A172 (cell line): ENCODE measurements at regions not wholly inside any gene's neighbourhood (a gene's known extent, or its start where the extent isn't known, plus 50 kb on each side); places are given as distances from the start of the nearest gene placed in this dataset.
"Not testable (repeated sequence)": the region's sequence is repeated elsewhere in the genome, so short reads cannot be mapped to it uniquely, and the experiment has no call there.

ENCODE experiments used
- DNase-seq: peaks from one replicate; pipeline ENCODE4 v3.0.0-alpha.2; 2015; ENCODE audit warnings: low spot score

DNA sequence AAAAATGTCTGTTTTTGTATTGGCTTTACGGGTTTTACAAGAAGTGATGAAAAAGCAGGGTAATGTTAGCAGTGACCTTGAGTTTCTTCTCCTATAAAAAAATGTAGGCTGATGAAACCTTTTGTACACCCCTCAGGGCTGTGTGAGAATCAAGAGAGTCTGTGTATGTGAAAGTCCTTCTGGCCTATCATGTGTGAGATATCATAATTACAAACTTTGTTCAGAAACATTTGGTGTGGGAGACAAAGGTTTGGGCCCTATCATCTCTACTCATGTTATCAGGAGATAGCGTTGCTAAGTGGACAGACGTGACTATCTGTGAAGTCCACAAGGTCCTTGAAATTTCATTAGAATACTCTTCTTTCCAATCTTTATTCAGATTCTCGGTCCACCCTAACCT, 170.6 kb upstream of the HAND2 start:
- DNase-seq = no peak

DNA sequence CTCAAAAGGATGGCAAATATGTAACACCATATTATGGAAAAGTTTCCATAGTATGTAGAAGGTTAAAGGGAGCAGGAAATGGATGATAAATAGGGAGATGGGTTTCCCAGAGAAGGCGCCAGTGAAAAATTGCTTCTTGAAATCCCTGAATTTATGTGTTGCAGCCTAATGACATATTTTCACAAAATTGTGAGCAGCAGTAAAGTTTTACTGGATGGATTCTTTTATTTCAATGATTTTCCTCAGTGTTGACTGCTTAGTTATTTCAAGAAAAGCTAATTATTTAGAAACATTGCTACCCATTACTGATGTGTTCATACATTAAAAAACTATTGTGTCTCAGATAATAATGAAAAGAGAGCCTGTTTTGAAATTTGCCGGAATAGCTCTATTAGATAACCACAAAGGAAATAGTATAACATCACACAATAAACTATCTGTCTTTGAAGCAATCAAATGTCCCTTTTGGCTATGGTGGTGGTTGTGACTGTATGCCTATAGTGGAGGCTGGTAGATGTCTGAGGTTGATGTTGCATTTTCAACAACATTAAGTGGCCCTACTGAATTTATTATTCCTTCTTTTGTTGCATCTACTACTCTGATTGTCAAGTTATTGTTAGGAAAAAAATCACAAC, 169.9 kb upstream of the HAND2 start:
- no peak for DNase-seq

DNA sequence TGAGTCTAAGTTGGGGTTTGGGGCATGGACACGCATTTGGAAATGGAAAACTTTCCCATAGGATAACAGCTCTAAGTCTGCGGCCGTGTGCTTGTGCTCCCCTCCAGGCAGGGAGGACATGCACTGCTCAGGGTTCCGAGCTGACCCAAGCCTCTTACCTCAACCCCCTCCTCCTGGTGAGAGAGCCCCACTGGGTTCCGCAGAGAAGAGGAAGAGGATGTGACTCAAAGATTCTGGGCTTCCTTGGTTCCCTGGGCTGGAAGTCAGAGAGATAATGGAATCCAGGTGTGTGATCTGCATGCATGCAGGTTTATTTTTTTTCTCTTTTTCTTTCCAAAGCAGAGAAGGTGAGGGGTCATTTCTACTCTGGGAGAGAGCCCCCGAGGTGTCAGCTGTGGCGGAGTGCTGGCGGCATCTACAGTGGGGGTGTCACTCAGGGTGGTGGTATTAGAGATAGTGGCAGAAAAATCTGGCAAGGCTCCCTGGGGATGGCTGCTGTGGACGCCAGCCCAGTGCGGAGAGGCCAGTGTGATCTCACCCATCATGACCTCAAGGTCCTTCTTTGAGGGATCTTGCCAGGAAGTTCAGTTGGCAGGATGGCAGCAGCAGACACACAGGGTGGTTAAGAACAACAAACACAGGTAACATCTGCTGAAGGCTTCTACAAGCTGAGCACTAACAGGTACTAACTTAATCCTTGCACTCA, 168.7 kb upstream of the HAND2 start:
- DNase-seq = no peak

DNA sequence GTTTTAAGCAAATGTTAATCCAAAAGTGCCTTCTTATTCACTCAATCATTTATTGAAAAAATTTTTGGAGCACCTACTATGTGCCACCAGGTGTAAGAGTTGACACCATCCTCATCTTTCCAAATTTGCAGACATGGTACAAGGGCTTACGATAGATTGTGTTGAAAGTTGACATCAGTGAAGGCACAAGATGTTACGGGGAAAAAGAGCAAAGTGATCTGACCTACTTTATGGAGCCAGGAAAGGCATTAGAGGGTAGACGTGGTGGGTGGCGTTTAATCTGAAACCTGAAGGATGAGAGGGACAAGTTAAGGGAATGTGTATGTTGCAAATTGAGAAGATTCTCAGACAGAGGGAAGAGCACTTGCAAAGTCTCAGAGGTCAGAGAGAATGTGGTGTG, 167.8 kb upstream of the HAND2 start:
- DNase-seq = no peak

DNA sequence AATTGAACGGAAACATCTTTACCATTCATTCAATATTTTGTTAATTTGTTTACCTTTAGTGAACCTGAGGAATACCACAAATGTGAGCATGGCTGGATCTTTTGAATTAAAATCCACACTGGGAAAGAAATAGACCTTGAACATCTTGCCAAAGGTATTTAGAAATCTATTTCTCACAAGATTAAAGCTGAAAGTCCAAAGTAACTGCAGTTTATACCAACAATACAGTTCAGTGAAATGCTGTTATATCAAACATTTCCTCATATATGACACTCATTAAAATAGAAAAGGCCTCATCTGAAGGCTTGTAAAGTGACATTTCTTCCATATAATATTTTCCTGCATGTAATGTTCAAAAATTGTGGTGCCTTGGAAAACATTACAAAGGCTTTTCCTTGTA, 166.5 kb upstream of the HAND2 start:
- DNase-seq = no peak

DNA sequence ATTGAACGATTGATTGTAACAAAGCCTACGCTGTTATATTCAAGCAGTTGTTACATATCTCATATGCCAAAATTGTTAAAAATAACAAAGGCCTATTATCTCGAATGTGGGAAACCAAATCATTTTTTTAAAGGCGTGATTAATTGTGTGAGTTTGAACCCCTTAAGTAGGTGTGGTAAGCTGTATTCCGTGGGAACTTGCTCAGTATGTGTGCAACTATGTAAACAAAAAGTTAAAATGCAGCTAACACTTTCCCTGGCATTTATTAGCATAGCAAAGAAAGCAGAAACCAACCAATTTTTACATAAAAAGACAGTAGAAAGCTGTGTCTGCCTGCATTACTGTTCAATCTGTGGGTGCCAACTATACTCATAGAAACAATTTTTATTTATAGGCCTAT, 166.0 kb upstream of the HAND2 start:
- no peak for DNase-seq

DNA sequence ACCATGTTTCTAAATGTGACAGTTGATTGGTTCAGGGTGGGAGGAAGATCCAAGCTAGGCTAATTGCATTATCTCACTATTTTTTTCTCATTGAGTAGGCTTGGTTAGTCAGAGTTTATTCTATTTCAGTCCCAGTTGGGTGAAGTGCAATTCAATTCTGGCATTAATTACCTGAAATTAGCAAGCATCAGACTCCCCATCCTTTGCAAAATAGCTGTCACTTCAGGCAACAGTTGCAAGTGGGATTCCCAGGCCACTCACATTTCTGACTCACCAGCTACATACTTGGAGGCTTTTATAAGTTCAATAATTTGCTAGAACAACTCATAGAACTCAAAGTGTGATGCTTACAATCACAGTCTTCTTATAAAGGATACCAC, 155.8 kb upstream of the HAND2 start:
- no peak for DNase-seq

DNA sequence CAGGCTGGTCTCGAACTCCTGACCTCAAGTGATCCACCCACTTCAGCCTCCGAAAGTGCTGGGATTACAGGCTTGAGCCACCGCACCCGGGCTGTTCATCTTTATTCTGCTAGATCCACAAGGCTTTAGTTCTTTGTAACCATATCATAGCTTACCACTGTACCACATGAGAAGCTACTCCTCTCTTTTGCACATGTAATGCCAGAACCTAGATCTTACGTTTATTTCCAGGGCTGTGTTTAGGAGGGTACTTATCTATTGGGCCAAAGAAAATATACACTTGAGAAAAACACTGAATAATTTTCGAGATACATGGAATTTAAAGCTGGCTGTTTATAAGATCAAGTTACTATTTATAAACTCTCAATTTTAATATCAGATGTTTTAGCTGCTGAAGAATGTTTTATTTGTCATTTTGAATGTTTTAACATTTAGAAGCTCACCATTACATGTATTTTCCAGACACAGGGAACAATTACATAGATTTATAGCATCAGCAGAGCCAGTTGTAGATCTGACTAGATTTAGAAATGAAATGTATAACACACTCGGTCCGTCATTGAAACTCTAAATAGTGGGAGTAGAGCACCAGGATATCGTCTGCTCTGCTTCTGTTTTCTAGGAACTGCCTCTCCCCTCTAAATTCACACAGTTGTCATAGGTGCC, 155.3 kb upstream of the HAND2 start:
- DNase-seq = no peak

DNA sequence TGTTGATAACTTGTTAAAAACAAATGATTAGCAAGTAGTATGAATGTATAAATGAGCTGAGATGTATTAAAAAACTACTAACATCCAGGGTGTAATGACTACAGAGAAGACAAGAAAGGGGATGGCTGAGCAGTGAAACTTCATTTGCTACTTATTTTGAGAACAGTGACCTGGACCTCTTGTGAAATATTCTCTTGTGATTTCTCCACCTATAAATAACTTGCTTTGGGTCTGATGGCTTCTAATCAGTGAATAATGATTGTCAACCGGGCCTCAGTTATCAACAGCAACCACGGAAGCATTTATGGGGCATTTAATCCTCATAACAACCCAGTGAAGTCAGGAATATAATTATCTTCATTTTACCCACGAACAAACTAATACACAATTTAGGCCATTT, 154.2 kb upstream of the HAND2 start:
- no peak for DNase-seq

DNA sequence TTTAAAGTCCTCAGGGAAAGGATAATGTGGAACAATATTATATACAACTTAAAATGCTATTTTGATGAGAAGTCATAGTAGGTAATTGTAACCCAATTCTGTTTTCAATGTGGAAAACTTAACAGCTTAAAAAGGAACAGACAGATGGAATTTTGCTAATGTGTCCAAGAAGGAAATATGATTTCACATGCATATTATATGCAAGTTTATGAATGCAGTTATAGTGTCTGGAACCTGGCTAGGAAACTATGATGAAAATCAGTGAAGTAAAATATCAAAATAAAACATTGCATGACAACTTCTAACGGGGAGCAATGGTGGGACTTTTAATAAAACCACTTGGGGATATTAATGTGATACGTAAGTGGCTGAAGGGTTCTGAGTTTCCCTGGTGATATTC, 152.6 kb upstream of the HAND2 start:
- DNase-seq = no peak

DNA sequence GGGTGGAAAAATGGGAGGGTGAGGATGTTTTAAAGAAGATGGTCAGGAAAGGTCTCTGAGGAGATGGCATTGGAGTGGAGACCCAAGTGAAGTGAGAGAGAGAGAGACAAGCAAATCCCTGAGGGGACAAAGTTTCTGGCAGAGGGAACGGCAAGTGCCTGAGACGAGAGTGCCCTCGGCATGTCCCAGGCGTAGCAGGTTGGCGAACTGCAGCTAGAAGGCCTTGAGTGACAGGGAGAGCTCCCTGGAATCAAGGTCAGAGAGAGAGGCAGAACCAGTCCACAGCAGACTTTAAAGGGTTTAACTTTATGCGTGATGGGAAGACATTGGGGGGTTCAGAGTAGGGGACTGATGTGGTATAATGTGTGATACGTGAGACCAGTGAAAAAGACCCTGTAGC, 150.2 kb upstream of the HAND2 start:
- DNase-seq = no peak

DNA sequence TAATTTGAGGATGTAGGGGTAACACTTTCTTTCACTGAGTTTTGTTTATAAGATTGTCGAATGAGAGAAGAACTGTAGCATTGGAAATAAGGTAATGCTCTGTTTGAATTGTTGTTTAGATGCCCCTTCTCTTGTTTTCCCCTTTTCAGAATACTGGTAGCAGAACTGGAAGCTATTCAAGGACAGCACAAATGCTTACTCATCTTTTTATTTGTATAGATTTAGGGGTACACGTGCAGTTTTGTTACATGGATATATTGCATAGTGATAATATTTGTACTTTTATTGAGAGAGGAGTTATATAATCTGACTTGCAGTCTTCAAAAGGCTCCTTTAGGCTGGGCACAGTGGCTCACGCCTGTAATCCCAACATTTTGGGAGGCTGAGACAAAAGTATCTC, 145.4 kb upstream of the HAND2 start:
- no peak for DNase-seq

DNA sequence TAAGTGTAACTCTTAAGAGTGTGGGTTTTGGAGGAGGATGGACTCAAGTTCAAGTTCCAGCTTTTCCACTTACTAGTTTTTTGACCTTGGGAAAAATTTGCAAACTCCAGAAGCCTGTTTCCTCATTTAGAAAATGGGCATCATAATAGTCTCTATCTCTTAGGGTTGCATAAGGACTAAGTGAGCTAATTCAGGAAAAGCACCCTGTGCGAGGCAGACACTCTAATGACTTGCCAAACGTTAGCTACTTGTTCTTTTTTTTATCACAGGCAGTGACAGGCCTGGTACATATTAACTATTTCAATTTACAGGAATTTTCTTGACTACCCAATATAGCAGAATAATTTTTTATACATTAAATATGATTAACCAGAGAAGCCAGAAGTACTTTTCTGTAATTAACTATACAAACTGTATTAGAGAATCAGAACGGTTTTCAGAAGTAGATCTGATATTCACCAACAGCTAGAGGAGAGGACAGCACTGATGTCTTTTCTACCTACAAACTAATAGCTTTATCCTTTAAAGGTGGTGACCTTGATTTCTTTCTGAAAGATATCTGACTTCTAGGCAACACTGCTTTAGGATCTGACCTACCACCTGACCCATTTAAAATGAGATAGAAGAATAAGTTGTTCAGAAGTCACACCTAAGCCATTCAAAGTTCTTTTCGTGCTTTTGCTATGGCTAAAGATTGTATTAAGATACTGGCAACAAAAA, 139.6 kb upstream of the HAND2 start:
- no peak for DNase-seq

DNA sequence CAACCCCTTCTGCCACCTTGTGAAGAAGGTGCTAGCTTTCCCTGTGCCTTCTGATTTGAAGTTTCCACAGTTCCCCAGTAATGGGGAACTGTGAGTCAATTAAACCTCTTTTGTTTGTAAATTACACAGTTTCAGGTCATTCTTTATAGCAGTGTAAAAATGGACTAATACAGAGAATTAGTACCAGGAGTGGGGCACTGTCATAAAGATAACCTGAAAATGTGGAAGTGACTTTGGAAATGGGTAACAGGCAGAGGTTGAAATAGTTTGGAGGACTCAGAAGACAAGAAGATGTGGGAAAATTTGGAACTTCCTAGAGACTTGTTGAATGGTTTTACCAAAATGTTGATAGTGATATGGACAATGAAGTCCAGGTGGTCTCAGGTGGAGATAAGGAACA, 131.0 kb upstream of the HAND2 start:
- no peak for DNase-seq

DNA sequence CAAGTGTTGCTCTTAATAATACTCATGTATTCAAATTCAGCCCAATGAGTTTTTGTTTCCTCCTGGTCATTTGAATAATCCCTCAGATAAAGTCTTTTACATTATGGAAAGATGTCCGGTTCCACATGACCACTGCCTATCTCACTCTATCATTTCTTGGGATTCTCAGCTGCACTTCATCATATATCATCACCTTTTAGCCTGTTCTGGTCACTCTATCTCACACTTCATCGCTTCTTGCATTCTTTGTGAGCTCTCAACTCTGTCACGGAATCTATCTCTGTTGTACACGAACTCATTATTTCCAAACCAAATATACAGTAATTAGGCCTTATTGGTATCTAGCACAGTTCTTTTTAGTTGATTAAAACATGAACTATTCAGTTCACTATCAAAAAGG, 126.9 kb upstream of the HAND2 start:
- DNase-seq = no peak

DNA sequence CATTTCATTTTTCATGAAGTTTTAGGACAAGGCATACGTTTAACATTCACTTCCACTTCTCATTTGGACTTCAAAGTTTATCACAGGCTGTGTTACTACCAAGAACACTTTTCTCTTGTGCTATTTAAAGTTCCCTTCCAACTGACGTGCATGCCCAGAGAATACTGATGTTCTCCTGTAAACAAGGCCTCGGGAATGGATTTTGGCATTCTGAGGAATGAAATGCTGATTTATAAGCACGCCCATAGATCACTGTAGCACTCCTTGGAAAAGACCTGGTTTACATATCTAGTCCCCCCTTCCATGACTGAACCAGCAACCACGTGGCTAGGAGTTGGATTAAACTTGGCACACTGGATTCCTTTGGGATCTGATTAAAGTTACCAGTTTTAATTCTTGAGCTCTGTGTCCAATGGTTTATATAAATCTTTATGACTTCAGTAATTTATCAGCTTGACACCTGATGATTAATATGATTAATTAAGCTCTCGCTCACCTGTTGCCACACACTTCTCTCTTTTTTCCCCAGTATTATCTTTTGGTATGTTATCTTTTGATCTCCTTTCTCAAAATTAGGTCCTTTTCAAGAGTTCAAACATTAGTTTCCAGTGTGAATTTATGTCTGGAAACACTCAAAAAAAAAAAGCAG, 122.4 kb upstream of the HAND2 start:
- DNase-seq = no peak

DNA sequence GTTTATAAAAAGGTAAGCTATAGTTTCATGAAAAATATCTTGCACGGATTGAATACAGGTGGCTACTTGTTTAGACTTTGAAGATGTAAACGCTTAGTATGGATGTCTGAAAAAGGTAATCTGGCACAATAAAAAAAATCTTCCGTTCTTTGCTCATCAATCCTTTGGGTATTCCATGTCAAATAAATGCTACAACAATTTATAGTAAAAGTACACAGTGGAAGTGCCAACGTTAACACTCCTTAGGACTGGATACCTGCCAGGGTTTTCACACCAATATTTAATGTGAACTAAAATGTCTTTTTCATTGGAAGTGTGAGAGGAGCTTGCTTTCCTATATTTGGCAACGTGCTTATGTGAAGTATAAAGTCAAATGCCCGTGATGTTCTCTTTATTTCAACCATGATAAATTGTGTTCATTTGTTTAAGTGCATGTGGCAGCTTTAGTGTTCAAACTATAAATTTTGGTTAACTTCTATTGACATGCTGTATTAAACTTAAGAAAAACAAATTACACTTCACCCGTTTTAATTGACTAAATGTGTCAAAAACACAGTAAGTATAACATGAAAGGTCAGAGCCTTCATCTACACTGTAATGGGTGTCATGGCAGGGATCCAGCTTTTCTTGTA, 121.7 kb upstream of the HAND2 start:
- no peak for DNase-seq

DNA sequence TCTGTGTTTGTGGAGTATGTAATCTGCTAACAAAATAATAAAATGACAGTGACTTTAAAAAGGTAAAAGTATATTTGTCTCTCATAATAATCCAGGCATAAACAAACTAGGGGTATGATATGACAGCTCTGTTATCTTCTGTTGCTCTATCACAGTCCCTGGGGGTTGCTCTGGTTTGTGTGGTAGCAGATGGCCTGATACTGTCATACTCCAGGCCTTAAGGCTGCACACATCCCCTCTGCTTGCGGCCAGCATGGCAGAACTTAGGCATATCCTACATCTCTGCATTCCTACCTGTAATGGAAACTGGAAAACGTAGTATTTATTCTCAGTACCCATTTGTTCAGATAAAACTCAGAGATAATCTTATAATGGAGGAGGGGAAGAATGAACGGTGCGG, 117.9 kb upstream of the HAND2 start:
- DNase-seq = no peak

DNA sequence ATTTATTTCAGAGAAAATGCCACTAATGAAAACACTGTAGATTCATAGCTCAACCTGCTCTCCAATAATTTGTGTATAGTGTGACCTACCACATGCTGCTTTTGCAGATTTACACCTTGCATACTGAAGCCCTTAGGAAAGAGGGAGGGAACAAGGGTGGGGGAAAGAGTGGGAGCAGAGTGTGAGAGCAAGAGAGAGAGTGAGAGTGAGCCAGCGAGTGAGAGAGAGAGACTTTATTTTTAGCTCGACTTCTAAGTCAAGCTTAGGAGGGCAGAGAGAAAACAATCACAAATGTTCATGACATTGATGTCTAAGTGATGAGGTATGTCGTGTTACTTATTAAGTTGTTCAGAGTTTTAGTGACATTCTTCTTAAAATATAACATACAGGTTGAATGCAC, 112.5 kb upstream of the HAND2 start:
- DNase-seq = no peak

DNA sequence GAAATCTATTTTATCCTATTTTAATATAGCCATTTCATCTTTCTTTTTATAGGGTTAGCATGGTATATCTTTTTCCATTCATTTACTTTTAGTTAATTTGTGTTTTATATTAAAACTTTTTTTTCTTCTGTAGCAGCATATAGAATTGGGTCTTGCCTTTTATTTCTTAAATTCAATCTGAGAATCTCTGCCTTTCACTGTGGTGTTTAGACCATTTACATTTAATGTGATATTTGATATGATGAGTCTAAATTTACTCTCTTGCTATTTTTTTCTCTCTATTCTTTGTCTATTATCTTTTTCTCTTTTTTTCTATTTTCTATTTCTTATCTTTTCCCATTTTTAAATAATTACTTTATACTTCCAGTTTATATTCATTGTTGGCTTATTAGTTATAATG, 105.4 kb upstream of the HAND2 start:
- DNase-seq = no peak

DNA sequence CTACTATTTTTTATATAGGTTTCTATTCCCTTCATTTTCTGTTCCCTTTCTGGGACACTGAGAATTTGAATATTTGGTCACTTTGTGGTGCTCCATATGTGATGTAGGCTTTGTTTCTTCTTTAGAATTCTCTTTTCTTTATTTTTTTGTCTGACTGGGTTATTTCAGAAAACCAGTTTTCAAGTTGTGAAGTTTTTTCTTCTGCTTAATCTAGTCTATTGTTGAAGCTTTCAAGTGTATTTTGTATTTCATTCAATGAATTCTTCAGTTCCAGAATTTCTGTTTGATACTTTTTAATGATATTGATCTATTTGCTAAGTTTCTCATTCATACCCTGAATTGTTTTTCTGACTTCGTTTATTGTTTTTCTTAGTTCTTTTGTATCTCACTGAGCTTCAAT, 96.2 kb upstream of the HAND2 start:
- no peak for DNase-seq

DNA sequence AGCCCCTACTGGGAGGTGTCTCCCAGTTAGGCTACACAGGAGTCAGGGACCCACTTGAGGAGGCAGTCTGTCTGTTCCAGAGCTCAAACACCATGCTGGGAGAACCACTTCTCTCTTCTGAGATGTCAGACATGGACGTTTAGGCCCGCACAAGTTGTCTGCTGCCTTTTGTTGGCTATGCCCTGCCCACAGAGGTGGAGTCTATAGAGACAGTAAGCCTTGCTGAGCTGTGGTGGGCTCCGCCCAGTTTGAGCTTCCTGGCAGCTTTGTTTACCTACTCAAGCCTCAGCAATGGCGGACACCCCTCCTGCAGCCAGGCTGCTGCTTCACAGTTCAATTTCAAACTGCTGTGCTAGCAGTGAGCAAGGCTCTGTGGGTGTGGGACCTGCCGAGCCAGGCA, 88.6 kb upstream of the HAND2 start:
- not testable (repeated sequence) for DNase-seq
